Stimulated activated memory B cell treated with anti-CD40 and anti-IgM and Interleukin-4, amounts not matched to agents 10 μg/mL and 1 μg/mL and 100 μg/mL, for 72 hours (primary cell): ENCODE measurements at regions not wholly inside any gene's neighbourhood (a gene's known extent, or its start where the extent isn't known, plus 50 kb on each side); places are given as distances from the start of the nearest gene placed in this dataset.

Experiments used
- ATAC-seq: fragments of 150-1000 bp; cut with Tn5 transposase; 2 replicates; pipeline ENCODE4 v1.10.0; 2021
- H3K27ac Mint-ChIP-seq: one replicate; pipeline ENCODE4 v1.8.0; 2022; ENCODE audit warnings: mild to moderate bottlenecking, mixed read lengths
- H3K27me3 Mint-ChIP-seq: one replicate; pipeline ENCODE4 v1.8.0; 2022; ENCODE audit warnings: mixed read lengths
- H3K36me3 Mint-ChIP-seq: one replicate; pipeline ENCODE4 v1.8.0; 2022; ENCODE audit warnings: mixed read lengths
- H3K4me1 Mint-ChIP-seq: one replicate; pipeline ENCODE4 v1.8.0; 2022; ENCODE audit warnings: mixed read lengths
- H3K4me3 Mint-ChIP-seq: one replicate; pipeline ENCODE4 v1.8.0; 2022; ENCODE audit warnings: mild to moderate bottlenecking, moderate library complexity, mixed read lengths
- H3K9me3 Mint-ChIP-seq: one replicate; pipeline ENCODE4 v1.8.0; 2022; ENCODE audit warnings: mixed read lengths

DNA sequence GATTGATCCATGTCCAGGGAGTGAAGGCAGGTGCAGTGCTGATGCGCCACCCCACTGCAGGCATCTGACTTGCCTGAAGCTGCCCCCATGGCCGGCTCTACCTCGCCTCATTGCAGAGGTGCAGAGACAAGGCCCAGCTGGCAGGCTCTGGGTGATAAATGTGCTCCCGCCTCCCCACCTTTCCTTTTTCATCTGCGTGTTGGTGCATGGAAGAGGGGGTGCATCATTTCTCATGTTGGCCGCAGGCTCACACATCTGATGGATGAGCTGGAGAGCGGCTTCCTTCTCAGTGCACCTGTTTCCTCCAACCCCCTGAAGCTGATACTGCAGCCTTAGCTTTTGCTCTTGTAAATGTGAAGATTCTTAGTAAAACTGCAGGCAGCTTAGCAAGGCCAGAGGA, 306.0 kb upstream of the KAZN start:
- Mint-ChIP-seq H3K27me3 (peaks cover 9% of the 10 kb centered on the region), H3K36me3 (no peaks in the 10 kb centered on the region), H3K9me3 (peaks cover 2% of the 10 kb centered on the region), H3K4me3 (no peak overlapping the region), H3K4me1 (no peaks in the 10 kb centered on the region), H3K27ac (no peak overlapping the region)
- ATAC-seq = no peak

DNA sequence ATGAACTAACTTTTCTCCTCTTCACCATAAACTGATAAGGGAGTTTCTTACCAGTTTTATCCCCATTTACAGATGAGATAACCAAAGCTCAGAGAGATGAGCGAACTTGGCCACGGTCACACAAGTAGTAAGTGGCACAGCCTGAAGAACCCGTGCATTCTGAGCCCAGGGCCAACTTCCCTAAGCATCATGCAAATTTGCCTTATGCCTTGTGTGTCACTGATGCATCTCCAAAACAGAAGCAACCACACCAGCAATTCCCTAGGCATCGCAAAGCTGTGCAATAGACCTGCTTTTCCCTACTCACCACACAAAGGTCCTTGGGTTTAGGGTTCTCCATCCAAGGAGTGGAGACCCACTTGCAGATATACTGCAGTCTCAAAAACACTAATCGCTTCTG, 304.5 kb upstream of the KAZN start:
- H3K9me3 Mint-ChIP-seq = peaks cover 2% of the 10 kb centered on the region
- no peaks in the 10 kb centered on the region for H3K4me1 Mint-ChIP-seq
- no peak overlapping the region for H3K27ac Mint-ChIP-seq
- H3K36me3 Mint-ChIP-seq = no peaks in the 10 kb centered on the region
- no peak overlapping the region for H3K4me3 Mint-ChIP-seq
- ATAC-seq = no peak
- H3K27me3 Mint-ChIP-seq = peaks cover 19% of the 10 kb centered on the region

DNA sequence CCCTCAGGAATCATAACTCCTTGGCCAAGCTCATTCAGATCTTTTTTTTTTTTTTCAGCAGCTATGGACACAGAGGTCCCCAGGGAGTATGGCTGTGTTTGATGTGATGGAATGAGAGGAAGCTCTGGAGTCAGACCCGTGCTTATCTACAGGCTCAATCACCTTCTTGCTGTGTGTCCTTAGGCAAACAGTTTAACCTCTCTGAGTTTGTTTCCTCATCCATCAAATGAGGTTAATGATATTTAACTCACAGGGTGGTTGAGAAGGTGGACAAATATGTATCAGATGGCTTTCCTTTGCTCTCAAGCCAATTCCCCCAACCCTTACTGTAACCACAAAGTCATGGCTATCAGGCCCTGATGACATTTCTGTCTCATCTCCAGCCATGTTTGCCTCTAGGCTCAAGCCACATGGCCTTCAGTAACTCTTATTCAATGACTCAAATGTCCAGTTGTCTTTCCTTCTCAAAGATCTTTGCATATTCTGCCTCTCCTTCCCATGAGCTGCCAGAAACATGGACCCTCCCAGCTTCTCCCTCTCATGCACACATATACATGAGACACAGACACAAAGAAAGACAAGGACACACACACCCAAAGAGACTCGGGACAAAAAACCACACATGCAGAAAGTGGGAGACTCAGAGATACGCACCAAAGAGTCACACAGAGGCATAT, 303.5 kb upstream of the KAZN start:
- Mint-ChIP-seq H3K4me3 (no peak overlapping the region), H3K4me1 (no peaks in the 10 kb centered on the region), H3K27ac (no peak overlapping the region), H3K36me3 (no peaks in the 10 kb centered on the region), H3K27me3 (peaks cover 19% of the 10 kb centered on the region), H3K9me3 (peaks cover 2% of the 10 kb centered on the region)
- ATAC-seq = no peak

DNA sequence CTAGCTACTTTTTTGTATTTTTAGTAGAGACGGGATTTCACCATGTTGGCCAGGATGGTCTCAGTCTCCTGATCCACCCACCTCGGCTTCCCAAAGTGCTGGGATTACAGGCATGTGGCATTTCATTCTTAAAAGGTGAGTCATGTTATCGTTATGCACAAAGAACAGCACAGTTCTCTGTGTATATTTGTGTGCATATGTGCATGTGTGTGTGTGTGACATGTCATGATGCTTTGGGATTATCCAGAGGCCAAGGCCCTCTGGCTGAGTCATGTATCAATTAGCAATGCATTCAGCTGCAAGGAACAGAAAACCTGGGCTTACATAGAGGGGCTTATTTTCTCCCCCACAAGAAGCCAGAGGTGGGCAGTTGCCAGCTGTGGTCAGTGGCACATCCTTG, 301.7 kb upstream of the KAZN start:
- Mint-ChIP-seq H3K9me3 (no peaks in the 10 kb centered on the region), H3K4me3 (no peak overlapping the region), H3K27me3 (peaks cover 19% of the 10 kb centered on the region), H3K36me3 (no peaks in the 10 kb centered on the region), H3K27ac (no peak overlapping the region), H3K4me1 (no peaks in the 10 kb centered on the region)
- no peak for ATAC-seq

DNA sequence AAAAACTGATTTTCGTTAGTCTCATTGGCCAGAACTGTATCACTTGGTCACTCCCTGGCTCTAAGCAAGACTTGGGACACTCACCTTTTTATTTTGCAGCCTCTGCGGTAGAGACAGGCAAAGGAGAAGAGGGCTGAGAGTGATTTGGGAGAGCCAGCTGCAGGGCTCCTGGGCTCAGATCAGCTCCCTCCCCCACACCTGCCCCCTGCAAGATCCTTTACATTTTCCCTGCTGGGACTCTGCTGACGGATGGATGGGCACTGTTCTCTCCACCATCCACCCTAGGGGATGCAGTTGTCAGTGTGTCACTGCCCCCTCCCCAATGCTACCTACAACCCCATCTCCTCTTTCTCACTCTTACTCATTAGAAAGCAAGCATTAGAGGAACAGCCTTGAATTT, 301.1 kb upstream of the KAZN start:
- ATAC-seq = no peak
- H3K27me3 Mint-ChIP-seq = peaks cover 19% of the 10 kb centered on the region
- no peaks in the 10 kb centered on the region for H3K4me1 Mint-ChIP-seq
- no peak overlapping the region for H3K4me3 Mint-ChIP-seq
- H3K9me3 Mint-ChIP-seq = no peaks in the 10 kb centered on the region
- H3K27ac Mint-ChIP-seq = no peak overlapping the region
- H3K36me3 Mint-ChIP-seq = no peaks in the 10 kb centered on the region

DNA sequence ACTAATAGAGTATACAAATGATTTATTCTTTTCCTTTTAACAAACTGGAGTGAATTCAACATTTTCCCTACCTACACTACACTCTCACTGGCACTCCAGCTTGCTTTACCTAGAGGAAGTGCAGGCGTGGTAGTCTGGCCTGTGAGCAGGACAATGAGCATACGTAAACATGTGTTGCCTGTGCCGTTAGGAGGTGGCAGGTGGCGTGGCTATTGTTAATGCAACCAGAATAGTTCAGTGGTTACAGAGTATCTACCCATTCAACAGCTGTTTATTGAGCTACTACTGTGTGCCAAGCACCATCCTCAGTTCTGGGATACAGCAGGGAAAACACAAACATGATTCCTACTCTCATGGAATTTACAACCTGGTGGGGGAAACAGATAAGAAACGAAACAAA, 299.7 kb upstream of the KAZN start:
- no peak for ATAC-seq
- Mint-ChIP-seq H3K4me3 (no peak overlapping the region), H3K27ac (no peak overlapping the region), H3K27me3 (peaks cover 11% of the 10 kb centered on the region), H3K4me1 (no peaks in the 10 kb centered on the region), H3K36me3 (no peaks in the 10 kb centered on the region), H3K9me3 (no peaks in the 10 kb centered on the region)

DNA sequence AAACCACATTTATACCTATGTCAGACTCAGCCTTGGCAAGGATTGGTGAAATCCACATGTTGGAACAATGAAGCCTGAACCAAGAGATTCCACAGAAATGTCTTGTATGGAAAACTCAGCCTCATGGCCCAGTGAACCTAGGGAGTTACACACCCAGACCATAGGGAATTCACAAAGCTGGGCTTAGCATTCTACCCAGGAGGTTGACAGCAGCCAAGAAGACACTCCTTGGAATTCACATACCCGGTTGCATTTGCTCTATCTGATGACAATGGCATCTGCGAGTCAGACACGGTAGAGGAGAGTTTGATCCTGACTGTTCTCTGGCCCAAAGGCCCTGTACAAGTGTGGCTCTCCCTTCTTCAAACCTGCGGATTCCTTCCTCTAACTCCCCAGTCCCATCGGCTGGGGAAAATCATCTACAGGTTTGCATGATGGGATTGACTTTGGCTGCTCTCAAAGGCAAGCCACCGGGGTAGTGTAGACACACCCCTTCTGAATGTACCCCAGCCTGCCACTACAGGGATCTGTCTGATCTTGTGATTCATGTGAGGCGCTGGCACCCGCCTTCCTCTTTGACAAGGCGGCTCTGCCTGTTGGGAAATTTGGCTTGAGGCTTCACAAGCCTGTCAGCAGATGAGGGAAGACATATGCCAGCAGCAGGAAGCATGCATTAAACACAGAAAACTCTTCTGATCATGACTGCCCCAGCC, 297.3 kb upstream of the KAZN start:
- H3K4me1 Mint-ChIP-seq = no peaks in the 10 kb centered on the region

DNA sequence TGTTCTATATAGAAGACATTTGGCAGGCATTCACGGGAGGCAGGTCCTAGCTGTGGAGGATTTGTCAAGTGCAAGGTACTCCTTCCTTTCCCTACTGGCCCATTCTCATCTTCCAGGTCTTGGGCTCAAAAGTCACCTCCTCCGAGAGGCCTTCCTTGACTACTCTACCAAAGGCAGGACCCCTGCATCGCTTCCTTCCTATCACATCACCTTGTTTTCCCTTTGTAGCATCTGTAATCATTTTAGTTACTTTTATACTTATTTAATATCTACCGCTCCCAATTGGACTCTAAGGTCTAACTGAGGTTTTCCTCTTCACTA, 296.8 kb upstream of the KAZN start:
- no peaks in the 10 kb centered on the region for H3K9me3 Mint-ChIP-seq
- no peaks in the 10 kb centered on the region for H3K36me3 Mint-ChIP-seq

More for the DNA sequence above, 297.3 kb upstream of the KAZN start:
- no peaks in the 10 kb centered on the region for H3K9me3 Mint-ChIP-seq
- H3K27ac Mint-ChIP-seq = no peak overlapping the region
- peaks cover 11% of the 10 kb centered on the region for H3K27me3 Mint-ChIP-seq
- no peaks in the 10 kb centered on the region for H3K36me3 Mint-ChIP-seq
- ATAC-seq = no peak
- no peak overlapping the region for H3K4me3 Mint-ChIP-seq

DNA sequence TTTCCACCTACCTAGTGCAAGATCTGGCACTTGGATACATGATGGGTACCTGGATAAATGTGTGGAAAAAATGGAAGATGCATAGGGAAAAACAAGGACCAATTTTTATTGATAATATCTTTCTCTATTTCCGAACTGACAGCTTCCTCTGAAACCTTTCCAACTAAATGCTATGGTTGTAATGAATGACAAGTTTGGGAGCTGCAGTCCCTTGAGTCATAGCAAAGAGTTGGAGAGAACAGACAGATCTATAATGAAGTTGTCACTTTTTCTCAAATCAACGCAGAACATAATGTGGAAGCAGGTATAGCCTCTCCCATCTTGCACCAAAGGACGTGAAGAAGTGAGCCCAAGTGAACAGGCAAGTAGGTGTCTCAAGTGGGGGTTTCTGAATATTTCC, 296.5 kb upstream of the KAZN start:
- no peak for ATAC-seq
- peaks cover 11% of the 10 kb centered on the region for H3K27me3 Mint-ChIP-seq
- H3K36me3 Mint-ChIP-seq = no peaks in the 10 kb centered on the region
- H3K9me3 Mint-ChIP-seq = no peaks in the 10 kb centered on the region
- no peak overlapping the region for H3K27ac Mint-ChIP-seq
- H3K4me3 Mint-ChIP-seq = no peak overlapping the region
- no peaks in the 10 kb centered on the region for H3K4me1 Mint-ChIP-seq

More for the DNA sequence above, 296.8 kb upstream of the KAZN start:
- Mint-ChIP-seq H3K4me3 (no peak overlapping the region), H3K4me1 (no peaks in the 10 kb centered on the region), H3K27ac (no peak overlapping the region), H3K27me3 (peaks cover 11% of the 10 kb centered on the region)
- ATAC-seq = no peak

DNA sequence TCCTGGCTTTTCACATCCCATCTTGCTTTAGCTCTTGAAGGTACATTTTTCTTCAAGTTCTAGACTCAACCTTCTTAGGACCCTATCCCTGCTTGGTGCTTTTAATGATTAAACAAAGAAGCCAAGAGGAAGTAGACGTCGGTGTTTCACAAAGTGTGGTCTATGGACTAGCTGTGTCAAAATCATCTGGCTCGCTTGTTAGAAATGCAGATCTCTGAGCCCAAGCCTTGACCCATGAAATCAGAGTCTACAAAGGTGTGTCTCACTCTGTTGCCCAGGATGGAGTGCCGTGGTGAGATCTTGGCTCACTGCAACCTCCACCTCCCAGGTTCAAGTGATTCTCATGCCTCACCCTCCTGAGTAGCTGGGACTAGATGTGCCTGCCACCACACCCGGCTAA, 295.5 kb upstream of the KAZN start:
- Mint-ChIP-seq H3K27ac (no peak overlapping the region), H3K27me3 (peaks cover 10% of the 10 kb centered on the region), H3K9me3 (no peaks in the 10 kb centered on the region), H3K36me3 (no peaks in the 10 kb centered on the region), H3K4me3 (no peak overlapping the region), H3K4me1 (no peaks in the 10 kb centered on the region)
- no peak for ATAC-seq

DNA sequence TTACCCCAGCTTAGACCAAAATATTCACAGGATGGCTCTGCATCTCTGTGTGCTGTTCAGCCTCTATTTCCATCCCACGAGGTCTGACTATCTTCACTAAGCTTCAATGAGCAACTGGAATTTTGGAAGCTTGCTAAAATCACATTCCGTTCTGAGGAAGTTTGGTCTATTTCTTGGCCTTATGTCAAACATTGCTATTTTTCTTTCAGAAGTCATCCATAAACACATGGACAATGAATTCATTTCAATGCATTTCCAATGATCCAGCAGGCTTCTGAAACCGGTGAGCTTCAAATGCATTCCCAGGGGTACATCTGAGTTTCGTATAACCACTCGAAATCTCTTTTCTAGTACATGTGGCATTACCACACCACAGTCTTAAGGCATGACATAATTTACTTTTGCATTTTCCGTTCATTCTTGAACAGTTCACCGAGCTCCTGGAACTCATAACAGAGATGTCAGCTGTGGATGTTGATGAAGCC, 294.1 kb upstream of the KAZN start:
- Mint-ChIP-seq H3K27ac (no peak overlapping the region), H3K4me1 (no peaks in the 10 kb centered on the region), H3K27me3 (no peaks in the 10 kb centered on the region), H3K4me3 (no peak overlapping the region), H3K36me3 (no peaks in the 10 kb centered on the region), H3K9me3 (no peaks in the 10 kb centered on the region)
- ATAC-seq = no peak

DNA sequence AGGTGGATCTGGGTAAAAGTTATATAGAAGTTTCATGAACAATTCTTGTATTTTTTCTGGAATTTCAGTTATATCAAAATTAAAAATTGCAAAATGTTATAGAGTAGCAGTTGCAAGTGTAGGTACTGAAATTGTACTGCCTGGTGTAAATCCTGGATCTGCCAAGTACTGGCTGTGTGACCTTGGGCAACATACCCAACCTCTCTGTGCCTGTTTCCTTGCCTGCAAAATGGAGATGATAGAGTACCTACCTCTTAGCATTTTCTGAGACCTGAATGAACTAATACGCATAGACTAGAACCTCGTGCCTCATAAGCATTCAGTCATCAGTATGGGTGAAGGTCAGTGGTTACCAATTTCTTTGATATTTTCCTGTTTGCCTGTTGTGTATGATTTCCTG, 290.0 kb upstream of the KAZN start:
- Mint-ChIP-seq H3K27me3 (no peaks in the 10 kb centered on the region), H3K4me1 (no peaks in the 10 kb centered on the region), H3K4me3 (no peak overlapping the region), H3K27ac (no peak overlapping the region), H3K9me3 (peaks cover 8% of the 10 kb centered on the region), H3K36me3 (no peaks in the 10 kb centered on the region)
- no peak for ATAC-seq

DNA sequence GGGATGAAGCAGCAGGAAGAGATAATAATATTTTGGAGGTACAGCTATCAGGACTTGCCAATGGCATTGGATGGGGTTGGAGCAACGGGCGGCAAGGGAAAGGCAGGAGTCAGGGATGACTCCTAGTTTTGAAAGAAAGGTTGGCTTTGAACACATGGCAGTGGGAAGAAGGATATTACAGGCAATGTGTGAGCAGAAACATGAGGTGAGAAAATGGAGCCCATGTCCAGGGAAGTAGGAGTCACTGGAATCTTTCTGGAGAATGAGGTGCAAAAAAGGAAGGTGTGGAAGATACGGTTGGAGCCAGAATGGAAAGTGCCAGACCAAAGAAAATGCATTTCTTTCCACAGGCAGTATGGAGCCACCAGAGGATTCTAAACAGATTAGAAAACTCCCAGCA, 288.5 kb upstream of the KAZN start:
- Mint-ChIP-seq H3K4me3 (no peak overlapping the region), H3K27ac (no peak overlapping the region), H3K4me1 (no peaks in the 10 kb centered on the region), H3K36me3 (no peaks in the 10 kb centered on the region), H3K9me3 (peaks cover 8% of the 10 kb centered on the region), H3K27me3 (no peaks in the 10 kb centered on the region)
- no peak for ATAC-seq

DNA sequence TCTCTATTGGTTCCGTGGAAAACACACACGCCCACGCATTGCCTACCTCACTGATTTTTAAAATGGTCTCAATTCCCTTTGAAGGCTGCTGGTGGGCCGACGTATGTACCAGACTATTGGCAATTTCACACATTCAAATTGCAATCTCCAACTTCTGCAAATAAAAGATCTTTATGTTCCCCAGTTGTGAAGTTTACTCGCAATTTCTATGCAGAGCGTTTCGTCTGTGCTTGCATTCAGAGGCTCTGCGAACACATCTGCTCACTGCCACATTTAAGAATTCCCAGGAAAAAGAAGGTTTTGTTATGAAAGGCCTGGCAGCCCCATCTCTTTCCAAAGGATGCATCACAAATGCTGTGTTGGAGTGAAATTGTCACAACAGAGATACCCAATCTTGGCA, 288.0 kb upstream of the KAZN start:
- no peak for ATAC-seq
- H3K4me1 Mint-ChIP-seq = no peaks in the 10 kb centered on the region
- H3K9me3 Mint-ChIP-seq = peaks cover 8% of the 10 kb centered on the region
- no peaks in the 10 kb centered on the region for H3K27me3 Mint-ChIP-seq
- no peak overlapping the region for H3K27ac Mint-ChIP-seq
- H3K4me3 Mint-ChIP-seq = no peak overlapping the region
- no peaks in the 10 kb centered on the region for H3K36me3 Mint-ChIP-seq

DNA sequence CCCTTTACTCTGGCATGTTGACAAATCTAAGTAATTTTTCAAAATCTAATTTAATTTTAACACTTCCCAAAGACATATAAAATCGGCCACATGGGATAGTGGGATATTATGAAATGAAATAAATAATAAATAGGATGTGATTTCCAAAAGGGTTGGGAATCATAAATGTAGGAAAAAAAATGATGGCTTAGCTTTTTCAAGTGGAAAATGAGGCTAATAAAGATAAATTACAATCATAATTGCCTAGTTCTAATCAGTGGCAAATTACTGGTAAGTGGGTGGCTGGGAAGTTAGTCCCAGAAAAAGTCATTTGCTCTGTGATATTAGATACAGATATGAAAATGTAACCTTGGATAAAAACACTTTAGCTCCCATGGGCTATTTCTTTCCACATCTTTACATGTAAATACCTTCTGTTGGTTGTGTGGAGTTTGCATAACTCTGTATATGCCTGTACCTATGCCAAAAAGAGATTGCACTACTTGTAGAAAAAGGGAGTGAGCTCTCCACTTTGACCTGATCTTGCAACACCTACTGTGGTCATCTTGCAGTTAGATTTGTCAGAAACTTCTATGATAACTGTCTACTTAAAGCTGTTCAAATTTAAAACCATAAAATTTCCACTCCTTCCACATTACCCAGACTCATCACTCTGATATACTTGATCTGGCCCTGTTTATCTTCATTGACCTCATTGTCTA, 284.6 kb upstream of the KAZN start:
- H3K27me3 Mint-ChIP-seq = peaks cover 10% of the 10 kb centered on the region
- H3K9me3 Mint-ChIP-seq = peaks cover 8% of the 10 kb centered on the region
- ATAC-seq = no peak
- H3K27ac Mint-ChIP-seq = no peak overlapping the region
- H3K4me3 Mint-ChIP-seq = no peak overlapping the region
- no peaks in the 10 kb centered on the region for H3K36me3 Mint-ChIP-seq
- no peaks in the 10 kb centered on the region for H3K4me1 Mint-ChIP-seq

DNA sequence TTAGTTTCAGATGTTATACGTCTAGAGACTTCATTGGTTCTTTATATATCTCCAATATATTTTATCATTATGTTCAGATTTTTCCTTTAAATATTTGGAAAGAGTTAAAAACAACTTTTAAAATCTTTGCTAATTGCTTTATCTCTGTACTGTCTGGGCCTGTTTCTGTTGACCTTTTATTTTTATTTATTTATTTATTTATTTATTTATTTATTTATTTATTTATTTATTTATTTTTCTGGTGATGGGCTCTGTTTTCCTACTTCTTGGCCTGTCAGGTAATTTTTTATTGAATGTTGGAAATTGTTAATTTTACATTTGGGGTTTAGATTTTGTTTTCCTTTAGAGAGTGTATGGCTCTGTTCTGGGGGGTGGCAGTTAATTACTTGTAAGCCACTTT, 279.7 kb upstream of the KAZN start:
- Mint-ChIP-seq H3K27me3 (peaks cover 34% of the 10 kb centered on the region), H3K4me3 (no peak overlapping the region), H3K27ac (no peak overlapping the region), H3K36me3 (no peaks in the 10 kb centered on the region), H3K9me3 (peaks cover 5% of the 10 kb centered on the region), H3K4me1 (no peaks in the 10 kb centered on the region)
- ATAC-seq = no peak
